T-cell (primary cell): ENCODE measurements at regions not wholly inside any gene's neighbourhood (a gene's known extent, or its start where the extent isn't known, plus 50 kb on each side); places are given as distances from the start of the nearest gene placed in this dataset.

ENCODE experiments used
- ATAC-seq, 4 experiments: fragments of 200-7000 bp in 3 of 4; fragments of 150-1000 bp in 1 of 4; cut with Tn5 transposase; replicated peaks in 1 of 4; 1 replicate in 3 of 4; 2 replicates in 1 of 4; pipeline ENCODE4 v1.10.0; 2021; ENCODE audit warnings: moderate library complexity in 3 of 4, mild to moderate bottlenecking in 2 of 4, moderate number of reproducible peaks in 1 of 4
- CTCF ChIA-PET, 2 donors: fragments of 300-600 bp; sonication (Branson Sonifier 250); formaldehyde crosslinking; loops; one replicate each; lab custom pipeline; 2022; ENCODE audit warnings: antibody characterized with exemption in 2 of 2; lab: Charles Lee
- POLR2A ChIA-PET, 2 donors: fragments of 300-600 bp; sonication (Branson Sonifier 250); formaldehyde crosslinking; loops; one replicate each; lab custom pipeline; 2022; ENCODE audit warnings: antibody characterized with exemption in 2 of 2; lab: Charles Lee
- DNase-seq, 35 experiments: peaks; one replicate each; pipeline versions ENCODE4 v3.0.0 to v3.0.0-alpha.2; 2013 to 2023
- H3K27ac ChIP-seq: one replicate; pipeline ENCODE4 v1.5.1; 2013; ENCODE audit warnings: low read length
- H3K27me3 ChIP-seq, 2 experiments: replicated peaks in 1 of 2; 1 replicate in 1 of 2; 2 replicates in 1 of 2; pipeline versions ENCODE4 v1.6.1 to v1.7.0; 2013; ENCODE audit warnings: low read length in 1 of 2, mixed read lengths in 1 of 2; ENCODE audit not compliant: control insufficient read depth in 2 of 2, insufficient read depth in 2 of 2; ENCODE audit errors: extremely low read depth in 1 of 2
- H3K36me3 ChIP-seq, 2 donors: 1 replicate in 1 of 2; 2 replicates in 1 of 2; pipeline versions ENCODE4 v1.6.1 to v1.7.0; 2013; ENCODE audit warnings: low read length in 1 of 2; ENCODE audit not compliant: control insufficient read depth in 2 of 2, insufficient read depth in 1 of 2; ENCODE audit errors: extremely low read depth in 1 of 2
- H3K4me1 ChIP-seq, 2 experiments: 1 replicate in 1 of 2; 2 replicates in 1 of 2; pipeline versions ENCODE4 v1.6.1 to v1.7.0; 2013; ENCODE audit warnings: low read length in 2 of 2, mixed read lengths in 1 of 2; ENCODE audit not compliant: insufficient read depth in 2 of 2, control insufficient read depth in 1 of 2; ENCODE audit errors: extremely low read depth in 1 of 2
- H3K4me3 ChIP-seq, 2 donors: 1 replicate in 1 of 2; 2 replicates in 1 of 2; pipeline versions ENCODE4 v1.5.1 to v1.7.0; 2013; ENCODE audit warnings: mild to moderate bottlenecking in 2 of 2, low read length in 1 of 2, moderate library complexity in 1 of 2; ENCODE audit not compliant: control insufficient read depth in 1 of 2; ENCODE audit errors: extremely low read depth in 1 of 2
- H3K9me3 ChIP-seq: 2 replicates; pipeline ENCODE4 v1.7.0; 2013
- H3K27ac Mint-ChIP-seq, 2 donors: one replicate each; pipeline ENCODE4 v1.8.0; 2020 to 2021; ENCODE audit warnings: mild to moderate bottlenecking in 2 of 2, mixed read lengths in 2 of 2
- H3K27me3 Mint-ChIP-seq, 2 donors: one replicate each; pipeline ENCODE4 v1.8.0; 2021 to 2022; ENCODE audit warnings: mixed read lengths in 2 of 2
- H3K36me3 Mint-ChIP-seq: one replicate; pipeline ENCODE4 v1.8.0; 2021; ENCODE audit warnings: mixed read lengths
- H3K4me1 Mint-ChIP-seq, 3 donors: one replicate each; pipeline ENCODE4 v1.8.0; 2020 to 2022; ENCODE audit warnings: mixed read lengths in 3 of 3, mild to moderate bottlenecking in 1 of 3
- H3K4me3 Mint-ChIP-seq, 3 donors: one replicate each; pipeline ENCODE4 v1.8.0; 2020 to 2022; ENCODE audit warnings: mild to moderate bottlenecking in 3 of 3, mixed read lengths in 3 of 3, moderate library complexity in 3 of 3
- H3K9me3 Mint-ChIP-seq, 3 donors: one replicate each; pipeline ENCODE4 v1.8.0; 2020 to 2022; ENCODE audit warnings: mixed read lengths in 3 of 3
- WGBS: methylation state at CpG from one replicate; pipeline ENCODE4 v1.1.5; 2013; ENCODE audit warnings: missing lambda C conversion rate; ENCODE audit not compliant: insufficient coverage; 5-methylcytosine and 5-hydroxymethylcytosine counted together

GRCh38 chr16:72427051-72427782 lies 255.3 kb upstream of the PMFBP1 start:
- Histone ChIP-seq H3K4me1 (no peaks in the 10 kb centered on the region), H3K36me3 (no peaks in the 10 kb centered on the region), H3K27me3 (no peaks in the 10 kb centered on the region), H3K9me3 (no peaks in the 10 kb centered on the region), H3K4me3 (no peak overlapping the region), H3K27ac (no peak overlapping the region)
- H3K9me3 Mint-ChIP-seq, result peaks cover 0 to 17% (median 9%) of the 10 kb centered on the region in 3 donors
- peaks cover 6% of the 10 kb centered on the region for H3K36me3 Mint-ChIP-seq
- ChIA-PET CTCF (no interaction called here), POLR2A (no interaction called here)
- no peak for ATAC-seq
- H3K4me3 Mint-ChIP-seq, result no peak overlapping the region
- 89% methylated on average over 9 of the region's 17 CpGs for WGBS
- no peak for DNase-seq
- no peaks in the 10 kb centered on the region for H3K27me3 Mint-ChIP-seq
- no peak overlapping the region for H3K27ac Mint-ChIP-seq
- H3K4me1 Mint-ChIP-seq, result no peaks in the 10 kb centered on the region

GRCh38 chr16:72426386-72426785 lies 254.4 kb upstream of the PMFBP1 start:
- Histone ChIP-seq H3K9me3 (no peaks in the 10 kb centered on the region), H3K4me1 (no peaks in the 10 kb centered on the region), H3K36me3 (no peaks in the 10 kb centered on the region), H3K4me3 (no peak overlapping the region), H3K27ac (no peak overlapping the region), H3K27me3 (no peaks in the 10 kb centered on the region)
- no peak for DNase-seq
- H3K27me3 Mint-ChIP-seq, result no peaks in the 10 kb centered on the region
- no peak for ATAC-seq
- ChIA-PET CTCF (no interaction called here), POLR2A (no interaction called here)
- H3K36me3 Mint-ChIP-seq, result peaks cover 6% of the 10 kb centered on the region
- H3K9me3 Mint-ChIP-seq, result peaks cover 0 to 17% (median 9%) of the 10 kb centered on the region in 3 donors
- no CpG with 5 or more reads among the region's 7 CpGs for WGBS
- H3K4me3 Mint-ChIP-seq, result no peak overlapping the region
- H3K27ac Mint-ChIP-seq, result no peak overlapping the region
- no peaks in the 10 kb centered on the region for H3K4me1 Mint-ChIP-seq

GRCh38 chr16:72425571-72426341 lies 253.8 kb upstream of the PMFBP1 start:
- CTCF ChIA-PET, result interaction anchor here in 1 of 2 donors (0.6 kb wide), 1 partner anchor 9 kb away, joined by 9 read pairs; no protein-coding TSS in a partner anchor
- no peak overlapping the region for H3K4me3 ChIP-seq

GRCh38 chr16:72424757-72425156 lies 252.8 kb upstream of the PMFBP1 start:
- Histone ChIP-seq H3K4me1 (no peaks in the 10 kb centered on the region), H3K27me3 (no peaks in the 10 kb centered on the region), H3K4me3 (no peak overlapping the region), H3K27ac (no peak overlapping the region), H3K36me3 (no peaks in the 10 kb centered on the region), H3K9me3 (no peaks in the 10 kb centered on the region)
- Mint-ChIP-seq H3K9me3 (peaks cover 4 to 23% (median 13%) of the 10 kb centered on the region in 3 donors), H3K27me3 (no peaks in the 10 kb centered on the region), H3K27ac (no peak overlapping the region), H3K36me3 (peaks cover 10% of the 10 kb centered on the region), H3K4me3 (no peak overlapping the region), H3K4me1 (no peaks in the 10 kb centered on the region)
- ATAC-seq (no peak), DNase-seq (no peak)
- ChIA-PET POLR2A (no interaction called here), CTCF (no interaction called here)
- WGBS, result 100% methylated on average over 1 of the region's 7 CpGs

More at GRCh38 chr16:72425571-72426341, 253.8 kb upstream of the PMFBP1 start:
- Mint-ChIP-seq H3K4me1 (no peaks in the 10 kb centered on the region), H3K9me3 (peaks cover 4 to 23% (median 13%) of the 10 kb centered on the region in 3 donors), H3K27me3 (no peaks in the 10 kb centered on the region), H3K4me3 (no peak overlapping the region), H3K36me3 (peaks cover 10% of the 10 kb centered on the region), H3K27ac (no peak overlapping the region)
- Histone ChIP-seq H3K9me3 (no peaks in the 10 kb centered on the region), H3K36me3 (no peaks in the 10 kb centered on the region), H3K27ac (no peak overlapping the region), H3K4me1 (no peaks in the 10 kb centered on the region), H3K27me3 (no peaks in the 10 kb centered on the region)
- POLR2A ChIA-PET, result interaction anchor here in 1 of 2 donors (0.6 kb wide), 1 partner anchor 1330 kb away, joined by 6 read pairs; no protein-coding TSS in a partner anchor
- 99% methylated on average over 29 of the region's 34 CpGs for WGBS
- ATAC-seq (no peak), DNase-seq (no peak)

GRCh38 chr16:72422308-72422897 lies 250.4 kb upstream of the PMFBP1 start:
- Mint-ChIP-seq H3K4me1 (no peaks in the 10 kb centered on the region), H3K27me3 (no peaks in the 10 kb centered on the region), H3K27ac (no peak overlapping the region), H3K36me3 (peaks cover 10% of the 10 kb centered on the region), H3K9me3 (peaks cover 4 to 23% (median 13%) of the 10 kb centered on the region in 3 donors), H3K4me3 (no peak overlapping the region)
- DNase-seq, result no peak
- ChIA-PET CTCF (no interaction called here), POLR2A (interaction anchor here in 1 of 2 donors (0.7 kb wide), 1 partner anchor 14 kb away, joined by 3 read pairs; no protein-coding TSS in a partner anchor)
- H3K4me1 ChIP-seq, result no peaks in the 10 kb centered on the region
- WGBS, result no CpG with 5 or more reads among the region's 1 CpG
- H3K27ac ChIP-seq, result no peak overlapping the region
- ATAC-seq, result no peak
- no peaks in the 10 kb centered on the region for H3K36me3 ChIP-seq
- H3K27me3 ChIP-seq, result no peaks in the 10 kb centered on the region
- H3K9me3 ChIP-seq, result no peaks in the 10 kb centered on the region
- H3K4me3 ChIP-seq, result no peak overlapping the region

GRCh38 chr16:72419638-72420037 lies 247.7 kb upstream of the PMFBP1 start:
- H3K27ac ChIP-seq, result no peak overlapping the region
- H3K4me1 ChIP-seq, result no peaks in the 10 kb centered on the region
- Mint-ChIP-seq H3K4me1 (peaks cover 0 to 5% (median 2%) of the 10 kb centered on the region in 3 donors), H3K27me3 (no peaks in the 10 kb centered on the region), H3K4me3 (no peak overlapping the region), H3K36me3 (peaks cover 10% of the 10 kb centered on the region), H3K9me3 (peaks cover 7 to 23% (median 13%) of the 10 kb centered on the region in 3 donors), H3K27ac (no peak overlapping the region)
- no peak for DNase-seq
- no peak for ATAC-seq
- ChIA-PET POLR2A (no interaction called here), CTCF (no interaction called here)
- H3K9me3 ChIP-seq, result no peaks in the 10 kb centered on the region
- no peaks in the 10 kb centered on the region for H3K36me3 ChIP-seq
- no CpG with 5 or more reads among the region's 4 CpGs for WGBS
- H3K4me3 ChIP-seq, result no peak overlapping the region
- no peaks in the 10 kb centered on the region for H3K27me3 ChIP-seq
